ENCODE measurements at regions not wholly inside any gene's neighbourhood (a gene's known extent, or its start where the extent isn't known, plus 50 kb on each side); places are given as distances from the start of the nearest gene placed in this dataset.
"Not testable (repeated sequence)": the region's sequence is repeated elsewhere in the genome, so short reads cannot be mapped to it uniquely, and the experiment has no call there.

DNA sequence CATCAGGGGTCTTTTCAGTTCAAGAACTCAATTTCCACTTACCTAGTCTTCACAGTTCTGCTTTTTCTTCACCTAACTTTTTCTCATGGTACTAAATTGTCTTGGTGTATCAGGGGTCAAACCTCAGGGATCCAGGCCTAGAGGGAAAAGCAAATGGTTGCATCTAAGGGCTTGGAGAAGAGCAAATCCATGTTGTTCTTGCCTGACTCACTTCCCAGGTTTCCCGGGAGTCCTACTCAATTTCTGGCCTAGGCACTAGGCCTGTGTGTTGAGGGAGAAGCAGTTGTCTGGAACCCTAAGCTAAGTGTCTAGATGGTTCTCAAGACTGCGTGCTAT, 191.9 kb upstream of the STK26 start:
- no peak for DNase-seq

GRCh38 chrX:131836161-131836560, 186.9 kb upstream of the STK26 start:
- DNase-seq: no peak

GRCh38 chrX:131837325-131837724, 185.8 kb upstream of the STK26 start:
- DNase-seq: no peak

DNA sequence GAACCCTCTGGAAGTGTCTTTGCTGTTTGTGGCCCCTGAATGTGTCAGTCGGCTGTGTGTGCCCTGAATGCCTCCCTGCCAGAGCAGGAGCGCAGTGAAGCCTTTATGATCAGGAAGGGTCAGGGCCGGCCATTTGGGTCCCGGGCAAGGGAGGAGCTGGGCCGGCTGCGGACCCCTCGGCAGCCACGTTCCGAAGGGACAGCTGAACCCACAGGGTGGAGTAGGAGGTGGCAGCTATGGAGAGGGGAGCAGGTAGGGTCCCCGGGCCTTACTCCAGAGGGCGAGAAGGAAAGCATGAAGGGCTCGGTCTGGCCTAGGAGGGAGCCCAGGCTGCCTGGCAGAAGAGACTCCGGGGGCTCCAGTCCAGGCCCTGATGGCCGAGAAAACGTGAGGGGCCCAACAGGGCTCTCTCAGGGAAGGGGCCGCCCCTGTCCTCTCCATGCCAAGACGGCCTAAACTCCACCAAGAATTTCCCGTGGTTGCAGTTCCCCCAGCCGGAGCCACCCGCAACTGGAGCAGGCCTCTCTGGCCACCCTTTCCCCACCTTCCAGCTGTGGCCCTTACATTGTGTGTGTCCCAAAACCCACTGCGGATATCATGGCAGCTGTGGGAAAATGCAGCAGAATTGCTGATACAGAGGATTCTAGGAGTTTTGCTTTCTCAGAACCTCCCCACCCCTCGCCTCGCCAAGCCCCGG, 182.2 kb upstream of the STK26 start:
- DNase-seq: no peak

- DNase-seq: peak; percentile 7
Observed at GRCh38 chrX:131841496-131842437, 181.3 kb upstream of the STK26 start.

DNA sequence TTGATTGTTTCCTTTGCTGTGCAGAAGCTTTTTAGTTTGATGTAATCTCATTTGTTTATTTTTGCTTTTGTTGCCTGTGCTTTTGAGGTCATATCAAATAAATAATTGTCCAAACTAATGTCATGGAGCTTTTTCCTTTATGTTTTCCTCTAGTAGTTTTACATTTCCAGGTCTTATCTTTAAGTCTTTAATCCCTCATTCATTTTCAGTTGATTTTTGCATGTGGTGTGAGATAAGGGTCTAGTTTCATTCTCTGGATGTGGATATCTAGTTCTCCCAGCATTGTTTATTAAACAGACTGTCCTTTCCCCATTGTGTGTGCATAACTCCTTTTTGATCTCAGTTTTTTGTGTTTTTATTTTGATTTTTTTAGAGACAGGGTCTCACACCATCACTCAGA, 179.1 kb upstream of the STK26 start:
- no peak for DNase-seq

- no peak for DNase-seq
Observed at GRCh38 chrX:131845201-131845600, 177.9 kb upstream of the STK26 start.

GRCh38 chrX:131845771-131846170, 177.3 kb upstream of the STK26 start:
- no peak for DNase-seq

DNA sequence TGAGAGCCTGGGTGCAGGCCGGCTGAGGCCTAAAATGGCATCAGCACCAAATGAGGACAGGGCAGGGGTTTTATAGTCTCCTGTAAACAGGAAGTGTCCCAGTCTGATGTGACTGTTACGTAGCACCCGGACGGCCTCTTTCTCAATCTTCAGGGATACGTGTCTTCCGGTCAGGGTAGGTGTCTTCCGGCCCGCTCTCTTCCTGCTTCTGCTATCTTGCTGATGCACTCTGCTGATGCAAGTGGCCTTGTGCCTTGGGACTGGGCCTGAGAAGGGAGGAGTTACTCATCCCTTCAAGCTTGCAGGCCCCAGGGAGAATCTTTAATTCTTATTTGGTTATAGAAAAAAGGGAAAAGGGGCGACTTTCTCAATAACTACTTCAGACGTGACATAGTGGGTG, 172.1 kb upstream of the STK26 start:
- DNase-seq: not testable (repeated sequence)

DNA sequence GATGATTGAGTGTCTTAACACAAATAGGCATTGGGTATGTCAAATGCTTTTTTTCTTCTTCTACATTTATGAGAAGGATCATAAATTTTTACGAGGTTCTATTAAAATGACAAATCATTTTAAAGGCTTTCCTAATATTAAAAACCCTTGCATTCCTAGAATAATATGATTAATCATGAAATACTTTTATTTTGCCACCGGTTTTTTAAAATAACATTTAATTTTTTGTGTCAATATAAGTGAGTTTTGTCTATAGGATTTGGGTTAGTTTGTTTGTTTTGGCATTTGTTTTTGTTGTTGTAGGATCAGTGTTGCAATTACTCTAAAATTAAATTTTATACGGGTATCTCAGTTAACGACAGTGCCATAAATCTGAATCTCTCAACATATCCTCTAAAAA, 169.7 kb upstream of the STK26 start:
- no peak for DNase-seq

DNA sequence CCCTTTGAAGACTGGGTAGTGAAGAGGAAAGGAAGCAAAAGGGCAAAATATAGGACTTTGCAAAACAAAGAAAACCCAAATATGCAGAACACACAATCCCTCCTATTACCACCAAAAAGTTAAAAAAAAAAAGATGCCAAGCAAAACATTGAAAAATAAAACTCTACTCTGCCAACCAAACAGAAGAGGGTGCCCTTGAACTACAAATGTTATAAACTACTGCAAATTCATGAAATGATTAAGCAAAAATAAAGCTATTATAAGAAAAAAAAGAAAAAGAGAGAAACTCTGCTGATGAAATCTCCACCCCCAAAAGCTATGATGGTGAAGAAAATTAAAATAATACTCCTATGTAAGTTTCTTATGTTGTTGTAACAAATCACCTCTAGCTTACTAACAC, 168.5 kb upstream of the STK26 start:
- DNase-seq: no peak

GRCh38 chrX:131861088-131861787, 161.9 kb upstream of the STK26 start:
- DNase-seq: no peak

GRCh38 chrX:131862321-131862720, 160.8 kb upstream of the STK26 start:
- DNase-seq: no peak

DNA sequence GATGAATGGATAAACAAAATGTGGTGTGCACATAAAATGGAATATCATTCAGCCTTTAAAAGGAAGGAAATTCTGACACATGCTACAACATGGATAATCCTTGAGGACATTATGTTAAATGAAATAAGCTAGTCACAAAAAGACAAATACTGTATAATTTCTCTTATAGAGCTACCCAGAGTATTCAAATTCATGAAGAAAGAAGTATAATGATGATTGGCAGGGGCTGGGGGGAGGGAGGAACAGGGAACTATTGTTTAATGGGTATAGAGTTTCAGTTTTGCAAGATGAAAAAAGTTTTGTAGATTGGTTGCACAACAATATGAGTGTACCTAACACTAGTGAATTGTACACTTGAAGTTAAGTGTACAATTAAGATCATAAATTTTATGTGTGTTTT, 153.9 kb upstream of the STK26 start:
- DNase-seq: no peak

DNA sequence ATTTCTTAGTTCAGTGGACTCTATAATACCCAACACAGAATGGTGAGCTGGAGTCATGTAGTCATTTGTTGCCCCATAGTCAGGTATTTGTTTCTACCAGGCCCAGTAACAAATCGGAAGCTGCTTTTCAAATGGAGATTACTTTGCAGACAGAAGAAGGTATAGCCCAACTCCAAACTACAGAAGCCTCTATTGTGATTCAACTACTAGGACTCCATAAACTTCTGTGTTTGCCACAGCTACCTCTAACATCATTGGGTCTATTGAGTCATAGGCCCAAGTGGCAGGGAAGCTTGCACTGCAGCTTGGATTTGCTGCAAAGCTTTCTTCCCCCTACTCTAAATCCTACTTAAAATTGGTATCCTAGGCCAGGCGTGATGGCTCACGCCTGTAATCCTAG, 148.8 kb upstream of the STK26 start:
- DNase-seq: no peak

- DNase-seq: not testable (repeated sequence)
Observed at GRCh38 chrX:131875827-131876226, 147.3 kb upstream of the STK26 start.

DNA sequence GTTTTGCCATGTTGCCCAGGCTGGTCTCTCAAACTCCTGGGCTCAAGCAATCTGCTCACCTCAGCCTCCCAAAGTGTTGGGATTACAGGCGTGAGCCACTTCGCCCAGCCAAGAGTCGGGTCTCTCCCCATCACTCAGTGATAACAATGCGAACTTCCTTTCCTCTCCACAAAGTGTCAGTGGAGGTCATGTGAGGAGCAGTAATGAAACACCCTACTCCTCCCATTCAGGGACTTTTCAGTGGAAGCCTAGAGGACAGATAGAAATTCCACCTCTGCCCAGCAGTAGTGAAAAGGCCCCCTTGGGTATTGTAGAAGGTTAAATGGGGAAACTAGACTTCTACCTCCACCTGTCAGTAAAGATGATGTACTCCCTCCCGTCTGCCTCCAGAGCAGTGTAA, 141.9 kb upstream of the STK26 start:
- DNase-seq: no peak

- not testable (repeated sequence) for DNase-seq
Observed at GRCh38 chrX:131885042-131885441, 138.1 kb upstream of the STK26 start.

GRCh38 chrX:131893857-131894256, 129.2 kb upstream of the STK26 start:
- DNase-seq: not testable (repeated sequence)

DNA sequence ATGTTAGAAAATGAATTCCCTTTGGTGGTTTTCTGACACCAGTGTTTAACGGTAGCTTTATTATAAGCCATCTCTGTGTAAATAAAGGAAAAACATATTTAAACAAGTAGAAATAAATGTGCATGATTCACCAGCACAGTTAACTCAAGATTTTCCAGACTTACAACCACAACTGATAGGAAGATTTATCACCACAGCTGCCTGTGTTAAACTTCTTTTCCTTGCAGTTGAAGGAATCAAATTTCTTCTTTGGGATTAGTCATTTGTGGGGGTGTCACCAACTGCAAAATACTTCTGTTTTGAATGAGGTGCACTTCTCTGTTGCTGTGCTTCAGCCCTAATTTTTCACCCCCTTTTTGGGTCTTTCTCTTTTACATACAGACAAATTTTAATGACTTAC, 128.1 kb upstream of the STK26 start:
- DNase-seq: peak; percentile 61

- DNase-seq: no peak
Observed at GRCh38 chrX:131895807-131896206, 127.3 kb upstream of the STK26 start.

DNA sequence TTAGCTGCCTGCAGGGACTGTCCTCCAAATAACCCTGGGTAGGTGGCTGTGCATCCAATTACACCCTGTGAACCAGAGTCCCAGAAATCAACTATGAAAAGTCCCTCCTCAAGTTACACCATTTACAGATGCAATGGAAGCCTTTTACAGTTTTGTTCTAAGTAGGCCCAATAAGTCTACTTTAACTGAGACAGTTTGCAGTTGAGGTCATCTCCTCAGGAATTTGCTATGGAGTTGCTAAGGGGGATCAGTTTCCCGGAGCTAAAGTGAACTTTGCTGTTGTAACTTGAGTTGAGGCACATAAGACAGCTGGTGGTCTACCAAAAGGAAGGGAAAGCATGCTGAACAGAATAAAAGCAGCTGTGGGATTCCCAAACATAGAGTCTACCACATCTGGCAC, 121.6 kb upstream of the STK26 start:
- DNase-seq: no peak

GRCh38 chrX:131907488-131908314, 115.4 kb upstream of the STK26 start:
- DNase-seq: no peak

Measured in NCI-H226 (cell line).